ENCODE measurements at regions not wholly inside any gene's neighbourhood (a gene's known extent, or its start where the extent isn't known, plus 50 kb on each side); places are given as distances from the start of the nearest gene placed in this dataset.
A peak's percentile ranks its signal among the peaks of the same experiment; 100 is the strongest.

DNA sequence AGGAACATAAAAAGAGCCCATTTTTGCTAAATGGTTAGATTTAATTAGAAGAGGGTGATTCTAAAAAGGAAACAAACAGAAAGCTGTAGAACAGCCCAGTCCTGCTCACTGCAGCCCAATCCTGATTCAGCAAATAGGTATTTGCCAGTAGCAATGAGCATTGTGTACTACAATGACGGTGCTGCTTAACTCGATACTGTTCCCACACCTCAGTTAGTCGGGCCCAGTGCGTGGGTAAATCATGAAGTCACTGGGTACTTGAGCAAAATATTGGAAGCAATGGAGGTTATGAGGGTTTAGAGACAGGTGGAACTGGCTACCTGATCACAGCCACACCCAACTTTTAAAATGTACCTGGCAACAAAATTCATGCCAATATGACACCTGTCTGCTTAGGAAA, 101.5 kb upstream of the ADGRL2 start:
- Histone ChIP-seq H3K4me1 (replicated peaks in 1 of 2) (no peaks in the 10 kb centered on the region), H3K27ac (no peak overlapping the region), H3K36me3 (replicated peaks in 1 of 2) (no peaks in the 10 kb centered on the region), H3K9me3 (replicated peaks in 1 of 3) (no peaks in the 10 kb centered on the region), H3K27me3 (no peaks in the 10 kb centered on the region), H3K4me3 (no peak overlapping the region)
- TF ChIP-seq POLR2A (IDR thresholded peaks at IDR 0.05), result no peak
- TF ChIP-seq, protein P1, sequence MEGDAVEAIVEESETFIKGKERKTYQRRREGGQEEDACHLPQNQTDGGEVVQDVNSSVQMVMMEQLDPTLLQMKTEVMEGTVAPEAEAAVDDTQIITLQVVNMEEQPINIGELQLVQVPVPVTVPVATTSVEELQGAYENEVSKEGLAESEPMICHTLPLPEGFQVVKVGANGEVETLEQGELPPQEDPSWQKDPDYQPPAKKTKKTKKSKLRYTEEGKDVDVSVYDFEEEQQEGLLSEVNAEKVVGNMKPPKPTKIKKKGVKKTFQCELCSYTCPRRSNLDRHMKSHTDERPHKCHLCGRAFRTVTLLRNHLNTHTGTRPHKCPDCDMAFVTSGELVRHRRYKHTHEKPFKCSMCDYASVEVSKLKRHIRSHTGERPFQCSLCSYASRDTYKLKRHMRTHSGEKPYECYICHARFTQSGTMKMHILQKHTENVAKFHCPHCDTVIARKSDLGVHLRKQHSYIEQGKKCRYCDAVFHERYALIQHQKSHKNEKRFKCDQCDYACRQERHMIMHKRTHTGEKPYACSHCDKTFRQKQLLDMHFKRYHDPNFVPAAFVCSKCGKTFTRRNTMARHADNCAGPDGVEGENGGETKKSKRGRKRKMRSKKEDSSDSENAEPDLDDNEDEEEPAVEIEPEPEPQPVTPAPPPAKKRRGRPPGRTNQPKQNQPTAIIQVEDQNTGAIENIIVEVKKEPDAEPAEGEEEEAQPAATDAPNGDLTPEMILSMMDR (IDR thresholded peaks at IDR 0.05), result no peak
- no peak for DNase-seq
- 89 to 93% (median 91%) methylated on average over 4 of the region's 4 CpGs for WGBS, 4 donors
- intact Hi-C loops (cut with DNase I), result no loop called here

DNA sequence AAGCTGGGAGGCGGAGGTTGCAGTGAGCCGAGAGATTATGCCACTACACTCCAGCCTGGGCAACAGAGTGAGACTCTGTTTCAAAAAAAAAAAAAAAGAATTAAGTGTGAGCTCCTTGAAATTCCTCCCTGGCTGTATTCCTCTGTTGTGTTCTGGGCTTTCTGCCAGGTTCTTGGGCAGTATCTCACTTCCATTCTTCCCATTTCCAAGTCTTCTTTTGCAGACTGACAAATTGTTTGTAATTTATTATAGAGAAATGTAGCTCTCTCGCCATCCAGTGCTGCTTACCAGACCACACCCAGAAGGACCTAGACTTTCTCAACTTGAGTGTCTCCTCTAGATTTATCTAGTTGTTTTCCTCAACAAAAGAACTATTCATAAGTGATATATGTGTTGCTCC, 105.0 kb upstream of the ADGRL2 start:
- peak; percentile 36 to 59 (median 50) for DNase-seq
- Histone ChIP-seq H3K4me1 (replicated peaks in 1 of 2) (no peaks in the 10 kb centered on the region), H3K27ac (no peak overlapping the region), H3K4me3 (no peak overlapping the region), H3K36me3 (replicated peaks in 1 of 2) (no peaks in the 10 kb centered on the region), H3K9me3 (replicated peaks in 1 of 3) (no peaks in the 10 kb centered on the region), H3K27me3 (no peaks in the 10 kb centered on the region)
- TF ChIP-seq POLR2A (IDR thresholded peaks at IDR 0.05), result no peak
- TF ChIP-seq, protein P1 (IDR thresholded peaks at IDR 0.05), result no peak
- intact Hi-C loops (cut with DNase I), result no loop called here
- 38 to 51% (median 45%) methylated on average over 3 of the region's 3 CpGs for WGBS, 4 donors

DNA sequence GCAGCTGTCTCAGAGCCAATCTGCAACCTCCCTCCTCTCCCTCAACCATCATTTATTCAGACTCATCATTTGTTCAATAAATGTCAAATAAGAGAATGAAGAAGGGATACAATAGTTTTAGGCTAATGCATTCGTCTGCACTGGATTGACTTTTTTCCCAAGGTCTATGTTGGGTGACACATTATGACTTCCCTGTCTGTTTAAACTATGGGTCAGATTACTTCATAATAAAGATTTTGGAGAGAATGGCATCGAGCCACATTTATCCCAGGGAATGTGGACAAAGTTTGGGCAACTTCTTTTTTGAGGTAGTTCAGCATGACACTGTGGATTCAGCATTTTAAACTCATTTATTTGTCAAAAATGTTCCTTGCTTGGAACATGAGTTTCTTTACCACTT, 107.4 kb upstream of the ADGRL2 start:
- 70 to 89% (median 82%) methylated on average over 2 of the region's 2 CpGs for WGBS, 4 donors
- H3K9me3 ChIP-seq (replicated peaks in 1 of 3), result no peaks in the 10 kb centered on the region
- TF ChIP-seq POLR2A (IDR thresholded peaks at IDR 0.05), result no peak
- TF ChIP-seq, protein P1 (IDR thresholded peaks at IDR 0.05), result no peak
- no peaks in the 10 kb centered on the region for H3K27me3 ChIP-seq
- no peak overlapping the region for H3K27ac ChIP-seq
- no peak for DNase-seq
- H3K4me1 ChIP-seq (replicated peaks in 1 of 2), result no peaks in the 10 kb centered on the region
- intact Hi-C loops (cut with DNase I), result no loop called here
- no peaks in the 10 kb centered on the region for H3K36me3 ChIP-seq (replicated peaks in 1 of 2)
- no peak overlapping the region for H3K4me3 ChIP-seq

DNA sequence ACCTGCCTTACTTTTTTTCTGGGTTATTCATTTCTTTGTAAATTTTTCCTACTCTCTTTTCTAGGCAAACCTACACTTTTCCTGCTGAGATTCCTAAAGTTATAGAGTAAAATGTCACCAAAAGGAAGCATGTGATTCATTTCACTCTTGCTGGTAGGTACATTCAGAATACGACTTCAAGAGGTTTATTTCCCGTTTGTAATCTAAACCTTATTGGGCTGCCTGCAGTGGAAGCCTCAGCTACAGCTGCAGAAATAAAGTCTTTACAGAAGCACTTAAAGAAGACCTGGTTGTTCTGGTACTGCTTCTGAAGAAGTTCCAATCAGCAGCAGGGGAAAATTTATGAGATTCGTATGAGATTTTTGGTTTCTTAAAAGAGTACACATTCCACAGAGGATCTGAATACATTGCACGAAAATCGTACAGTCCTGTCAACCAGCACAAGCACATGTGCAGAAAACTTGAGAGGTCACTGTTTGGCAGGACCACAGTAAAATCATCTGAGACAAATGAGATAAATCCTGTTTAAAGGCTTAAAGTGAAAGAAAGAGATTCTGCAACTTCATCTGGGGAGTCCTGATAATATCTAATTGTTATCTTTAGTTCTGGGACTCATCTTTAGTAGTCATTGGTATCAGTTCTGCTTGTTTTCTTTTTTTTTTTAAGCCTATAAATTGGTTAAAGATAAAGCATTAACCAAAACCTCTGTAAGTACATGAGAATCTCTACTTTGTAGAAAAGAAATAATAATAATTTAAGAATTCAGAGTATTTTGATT, 109.9 kb upstream of the ADGRL2 start:
- no peak for DNase-seq
- H3K27me3 ChIP-seq, result no peaks in the 10 kb centered on the region
- H3K9me3 ChIP-seq (replicated peaks in 1 of 3), result no peaks in the 10 kb centered on the region
- intact Hi-C loops (cut with DNase I), result no loop called here
- no peak overlapping the region for H3K4me3 ChIP-seq
- no peak overlapping the region for H3K27ac ChIP-seq
- H3K36me3 ChIP-seq (replicated peaks in 1 of 2), result no peaks in the 10 kb centered on the region
- TF ChIP-seq POLR2A (IDR thresholded peaks at IDR 0.05), result no peak
- TF ChIP-seq, protein P1 (IDR thresholded peaks at IDR 0.05), result no peak
- 62 to 71% (median 63%) methylated on average over 5 of the region's 5 CpGs for WGBS, 4 donors
- H3K4me1 ChIP-seq (replicated peaks in 1 of 2), result no peaks in the 10 kb centered on the region

Data from adrenal gland (tissue), 9 donors.